Esophagus muscularis mucosa (tissue), 4 donors: ENCODE measurements at regions not wholly inside any gene's neighbourhood (a gene's known extent, or its start where the extent isn't known, plus 50 kb on each side); places are given as distances from the start of the nearest gene placed in this dataset.

ENCODE experiments used
- CTCF ChIP-seq, 3 experiments: fragments of 200-600 bp in 2 of 3; fragments of 450-650 bp in 1 of 3; sonication (generic) in 2 of 3; IDR thresholded peaks; one replicate each; pipeline ENCODE4 v1.5.1; 2017 to 2019; ENCODE audit warnings: antibody characterized with exemption in 3 of 3, mild to moderate bottlenecking in 2 of 3, moderate library complexity in 1 of 3
- EP300 ChIP-seq: sonication (generic); formaldehyde crosslinking; IDR thresholded peaks from one replicate; pipeline ENCODE4 v1.6.1; 2017; ENCODE audit warnings: antibody characterized with exemption
- POLR2A ChIP-seq: fragments of 450-650 bp; IDR thresholded peaks from one replicate; pipeline ENCODE4 v1.6.1; 2017; ENCODE audit warnings: antibody characterized with exemption, moderate library complexity, mild to moderate bottlenecking, low read depth
- POLR2AphosphoS5 ChIP-seq, 2 donors: sonication (generic); formaldehyde crosslinking; IDR thresholded peaks; one replicate each; pipeline ENCODE4 v1.6.1; 2017; ENCODE audit warnings: antibody characterized with exemption in 2 of 2

GRCh38 chr4:175306436-175306835 lies 388.3 kb downstream of the ADAM29 start:
- TF ChIP-seq CTCF (IDR thresholded peaks at IDR 0.05) (no peak), EP300 (no peak), POLR2AphosphoS5 (IDR thresholded peaks at IDR 0.05) (no peak), POLR2A (no peak)
